ENCODE measurements at regions not wholly inside any gene's neighbourhood (a gene's known extent, or its start where the extent isn't known, plus 50 kb on each side); places are given as distances from the start of the nearest gene placed in this dataset.
"Not testable (repeated sequence)": the region's sequence is repeated elsewhere in the genome, so short reads cannot be mapped to it uniquely, and the experiment has no call there.

DNA sequence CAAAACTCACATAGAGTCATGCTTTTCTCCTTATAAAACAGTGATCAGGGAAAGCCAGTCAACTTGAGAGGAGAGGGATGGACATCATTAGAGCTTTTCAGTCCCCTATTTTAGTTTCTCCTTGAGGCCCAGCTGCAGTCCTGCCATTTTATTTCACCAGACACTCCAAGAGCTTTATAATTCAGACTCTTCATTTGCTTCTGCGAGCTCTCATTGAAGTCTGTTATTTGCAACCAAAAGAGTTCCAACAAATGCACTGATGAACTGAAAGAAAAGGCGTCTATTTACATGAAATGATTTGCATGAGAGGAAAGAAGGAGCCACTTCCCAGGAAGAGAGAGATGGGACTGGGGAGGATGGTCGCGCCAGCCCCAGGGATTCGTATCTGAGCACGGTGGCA, 86.8 kb downstream of the NDUFA12 start:
- in situ Hi-C loops (cut with MboI; ENCODE audit: low sequenced_read_pairs): no loop called here

DNA sequence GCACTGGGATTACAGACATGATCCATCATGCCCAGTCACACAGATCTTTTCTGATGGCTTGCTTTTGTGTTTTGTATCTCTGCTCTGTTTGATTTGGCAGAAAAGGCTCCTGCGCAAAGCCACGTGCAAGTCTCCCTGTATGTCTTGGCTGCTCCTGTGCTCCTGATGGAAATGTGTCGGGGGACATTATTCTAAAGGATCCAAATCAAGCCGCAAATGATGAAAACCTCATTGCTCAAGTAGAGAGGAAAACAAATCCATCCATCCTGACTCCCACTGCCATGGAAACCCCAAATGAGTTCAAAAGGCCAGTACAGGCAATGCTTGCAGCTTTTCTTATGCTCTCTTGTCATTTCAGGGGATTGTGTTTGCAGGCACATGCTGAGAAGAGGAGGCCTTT, 93.8 kb downstream of the NDUFA12 start:
- in situ Hi-C loops (cut with MboI; ENCODE audit: low sequenced_read_pairs): no loop called here

DNA sequence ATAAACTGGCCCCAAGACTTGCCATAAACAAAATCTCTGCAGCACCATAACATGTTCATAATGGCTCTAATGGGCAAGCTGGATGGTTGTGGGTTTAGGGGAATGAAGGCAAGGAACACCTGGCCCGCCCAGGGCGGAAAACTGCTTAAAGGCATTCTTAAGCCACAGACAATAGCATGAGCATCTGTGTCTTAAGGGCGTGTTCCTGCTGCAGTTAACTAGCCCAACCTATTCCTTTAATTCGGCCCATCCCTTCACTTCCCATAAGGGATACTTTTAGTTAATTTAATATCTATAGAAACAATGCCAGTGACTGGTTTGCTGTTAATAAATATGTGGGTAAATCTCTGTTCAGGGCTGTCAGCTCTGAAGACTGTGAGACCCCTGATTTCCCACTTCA, 97.7 kb downstream of the NDUFA12 start:
- in situ Hi-C loops (cut with MboI; ENCODE audit: low sequenced_read_pairs): not testable (repeated sequence)

DNA sequence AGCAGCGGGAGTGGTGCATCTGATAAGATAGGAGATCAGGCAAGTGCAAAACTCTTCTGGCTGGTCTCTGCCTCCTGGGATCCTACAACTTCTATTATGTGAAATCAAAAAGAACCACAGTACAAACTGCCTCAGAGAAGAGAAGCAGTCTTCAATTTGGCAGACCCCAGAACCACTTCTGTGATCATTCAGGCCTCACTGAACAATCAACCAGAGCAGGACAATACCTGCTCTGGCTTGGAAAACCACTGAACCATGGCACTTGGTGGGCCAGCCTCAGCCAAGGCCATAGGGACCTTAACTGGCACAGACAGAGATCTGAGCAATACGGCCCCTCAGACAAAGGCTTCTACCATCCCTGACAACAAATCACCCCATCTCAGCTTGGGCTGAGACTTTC, 103.0 kb downstream of the NDUFA12 start:
- in situ Hi-C loops (cut with MboI; ENCODE audit: low sequenced_read_pairs): no loop called here

DNA sequence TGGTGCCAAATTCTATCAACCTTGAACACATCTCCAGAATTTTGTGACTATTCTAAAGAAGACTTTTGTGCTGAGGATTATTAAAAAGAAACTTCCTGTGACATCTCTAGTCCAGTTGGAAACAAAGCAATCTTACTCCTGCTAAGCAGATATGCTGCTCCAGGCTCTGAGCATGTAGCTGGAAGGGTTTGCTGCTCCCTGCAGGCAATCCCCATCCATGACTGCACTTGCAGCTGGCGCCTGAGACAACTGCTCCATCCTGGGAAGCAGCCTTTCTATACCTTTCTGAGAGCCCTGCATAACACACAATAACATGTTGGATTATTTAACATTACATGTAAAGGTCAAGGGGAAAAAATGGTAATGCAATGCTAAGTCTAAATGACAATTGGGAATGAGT, 105.1 kb downstream of the NDUFA12 start:
- in situ Hi-C loops (cut with MboI; ENCODE audit: low sequenced_read_pairs): no loop called here

DNA sequence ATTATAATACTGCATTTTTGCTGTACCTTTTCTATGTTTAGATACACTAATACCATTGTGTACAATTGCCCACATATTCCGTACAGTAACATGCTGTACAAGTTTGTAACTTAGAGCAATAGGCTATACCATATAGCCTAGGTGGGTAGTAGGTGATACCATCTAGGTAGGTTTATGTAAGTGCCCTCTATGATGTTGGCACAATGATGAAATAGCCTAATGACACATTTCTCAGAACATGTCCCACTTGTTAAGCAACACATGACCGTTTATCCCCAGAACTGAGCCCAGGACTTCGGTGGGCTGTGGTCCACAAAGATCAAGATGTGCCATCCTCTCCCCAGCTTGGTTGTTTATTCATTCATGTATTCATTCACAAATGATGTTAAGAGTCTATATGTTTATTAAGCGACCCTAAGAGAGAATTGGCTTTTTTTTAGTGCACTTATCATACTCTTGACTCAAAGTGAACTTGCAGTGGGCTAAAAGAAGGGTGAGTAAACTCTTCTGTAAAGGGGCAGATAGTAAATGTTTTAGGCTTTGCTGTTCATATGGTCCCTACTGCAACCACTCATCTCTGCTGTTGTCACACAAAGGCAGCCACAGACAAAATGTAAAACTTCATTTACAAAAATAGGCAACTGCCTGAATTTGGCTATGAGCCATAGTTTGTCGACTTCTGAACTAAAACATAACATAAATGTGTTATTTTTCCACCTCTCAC, 110.8 kb downstream of the NDUFA12 start:
- in situ Hi-C loops (cut with MboI; ENCODE audit: low sequenced_read_pairs): no loop called here

DNA sequence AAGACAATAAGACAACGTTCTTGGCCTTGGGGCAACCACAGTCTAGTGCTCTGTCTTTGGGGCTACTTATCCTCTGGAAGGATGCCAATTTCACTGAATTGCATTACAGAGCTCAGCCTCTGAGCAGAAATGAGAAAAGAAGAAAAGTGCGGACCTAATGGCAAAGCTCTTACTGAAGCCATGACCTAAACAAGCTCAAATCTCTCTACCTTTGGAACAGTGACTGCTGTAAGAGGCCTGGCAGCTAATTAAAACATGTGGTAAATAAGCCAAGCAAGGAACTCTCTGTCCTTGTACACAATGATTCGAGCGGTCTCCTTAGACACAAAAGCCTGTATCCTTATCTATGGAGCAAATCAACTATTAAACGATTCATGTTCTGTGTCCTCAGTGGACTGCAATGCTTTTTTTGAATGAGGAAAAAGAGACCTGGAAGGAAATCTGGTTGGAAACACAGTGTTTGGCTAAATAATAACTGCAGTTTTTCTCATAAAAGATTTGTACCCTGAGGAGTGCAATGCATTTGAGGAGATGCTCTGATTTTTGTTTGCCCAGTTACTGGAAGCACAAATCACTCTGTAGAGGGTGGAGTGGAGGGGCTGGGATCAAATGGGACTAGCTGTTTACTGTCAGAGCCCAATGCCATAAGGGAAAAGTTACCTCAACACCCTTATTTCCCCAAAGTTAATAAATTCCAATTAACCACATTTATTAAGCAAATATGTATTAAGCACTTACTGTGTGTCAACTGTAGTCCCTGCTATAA, 113.9 kb downstream of the NDUFA12 start:
- in situ Hi-C loops (cut with MboI; ENCODE audit: low sequenced_read_pairs): no loop called here

DNA sequence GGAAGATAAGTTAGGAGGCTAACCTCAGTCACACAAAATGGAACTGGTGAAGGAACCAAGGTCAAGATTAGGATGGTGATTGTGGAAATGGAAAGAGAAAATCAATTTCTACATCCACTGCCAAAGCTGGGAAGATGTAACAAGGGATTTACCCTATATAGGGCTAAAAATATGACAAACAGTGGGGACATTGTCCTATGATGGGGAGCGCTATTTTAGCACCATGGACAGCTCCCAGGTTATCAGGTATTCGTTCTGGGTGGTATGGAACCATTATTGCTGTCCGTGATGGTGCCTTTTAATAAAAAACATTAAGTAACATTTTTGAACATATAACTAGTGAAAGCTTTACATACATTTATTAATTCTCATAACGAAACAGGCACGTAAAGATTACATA, 124.0 kb downstream of the NDUFA12 start:
- in situ Hi-C loops (cut with MboI; ENCODE audit: low sequenced_read_pairs): no loop called here

DNA sequence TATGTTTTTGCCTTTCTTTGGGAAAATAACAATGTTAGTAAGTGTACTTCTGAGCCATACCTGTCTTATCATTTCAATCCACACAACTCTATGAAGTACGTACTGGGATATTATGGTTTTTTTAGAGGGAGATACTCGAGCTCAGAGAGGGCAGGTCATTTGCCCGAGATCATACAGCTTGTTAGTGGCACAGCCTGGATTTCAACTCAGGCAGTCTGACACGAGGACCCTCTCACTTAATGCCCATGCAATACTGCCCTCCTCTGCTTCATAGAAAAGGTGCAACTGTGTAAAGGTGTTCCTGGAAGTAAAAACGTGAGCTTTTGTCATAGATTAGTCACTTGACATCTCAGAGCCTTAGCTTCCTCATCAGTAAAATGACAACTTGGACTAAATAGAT, 128.0 kb downstream of the NDUFA12 start:
- in situ Hi-C loops (cut with MboI; ENCODE audit: low sequenced_read_pairs): no loop called here

DNA sequence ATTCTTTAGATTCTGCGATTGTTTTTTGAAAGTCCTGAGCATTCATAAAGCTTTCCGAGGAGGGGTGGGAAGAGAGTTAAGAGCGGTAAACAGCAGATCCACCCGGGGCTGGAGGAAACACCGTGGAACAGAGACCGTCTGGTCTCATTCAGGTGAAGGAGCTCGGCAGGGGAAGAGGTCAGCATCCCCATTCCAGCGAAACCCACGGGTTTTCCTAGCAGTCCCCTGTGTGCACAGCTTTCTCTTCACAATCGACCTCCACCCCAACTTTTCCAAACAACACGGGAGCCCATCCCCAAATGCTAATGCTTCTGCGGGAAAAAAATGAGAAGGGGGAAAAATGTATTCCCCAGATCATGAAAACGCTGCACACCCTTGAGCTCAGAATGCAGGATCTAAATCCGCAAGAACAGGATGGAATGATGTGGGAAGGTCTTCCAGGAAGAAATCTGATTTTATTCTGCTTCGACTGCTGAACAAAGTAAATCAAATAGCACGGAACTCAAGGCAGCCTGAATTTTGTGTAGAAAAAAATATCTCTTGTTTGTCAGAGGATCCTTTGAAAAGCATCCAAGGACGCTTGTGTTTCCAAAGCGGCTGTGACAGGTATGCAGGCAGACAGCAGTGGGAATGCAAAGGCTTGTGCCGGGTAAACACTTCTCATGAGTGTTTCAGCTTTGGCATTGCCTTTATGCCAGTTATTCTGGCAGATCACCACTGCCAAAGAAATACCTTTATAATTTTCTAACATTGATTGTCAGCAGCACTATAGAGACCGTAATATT, 128.8 kb downstream of the NDUFA12 start:
- in situ Hi-C loops (cut with MboI; ENCODE audit: low sequenced_read_pairs): no loop called here

DNA sequence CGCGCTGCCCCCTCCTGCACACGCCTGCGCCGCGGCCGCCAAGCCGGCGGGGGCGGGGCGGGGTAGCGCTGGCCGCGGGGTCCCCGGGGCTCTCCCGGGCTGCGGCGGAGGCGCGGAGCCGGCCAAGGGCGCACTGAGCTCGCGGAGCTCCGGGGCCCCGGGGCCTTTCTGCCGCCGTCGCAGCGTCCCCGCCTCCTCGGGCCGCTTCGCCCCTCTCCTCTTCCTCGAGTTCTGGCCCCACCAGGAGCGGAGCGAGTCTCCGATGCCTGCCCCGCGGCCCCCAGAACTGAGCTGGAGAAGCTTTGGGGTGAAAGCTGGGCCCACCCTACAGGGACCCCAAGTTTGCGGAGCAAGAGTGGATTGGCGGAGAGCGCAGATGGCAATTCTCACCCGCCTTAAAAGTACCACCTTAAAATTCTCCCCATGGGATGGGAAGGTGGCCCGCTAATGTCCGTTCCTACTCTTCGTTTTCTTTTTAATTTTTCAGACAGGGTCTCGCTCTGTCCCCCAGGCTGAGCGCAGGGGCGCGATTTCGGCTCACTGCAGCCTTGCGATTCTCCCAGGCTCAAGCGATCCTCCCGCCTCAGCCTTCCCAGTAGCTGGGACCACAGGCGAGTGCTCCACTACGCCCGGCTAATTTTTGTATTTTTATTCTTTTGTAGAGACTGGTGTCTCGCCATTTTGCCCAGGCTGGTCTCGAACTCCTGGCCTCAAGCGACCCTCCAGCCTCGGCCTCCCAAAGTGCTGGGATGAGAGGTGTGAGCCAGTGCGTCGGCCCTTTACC, 129.6 kb downstream of the NDUFA12 start:
- in situ Hi-C loops (cut with MboI; ENCODE audit: low sequenced_read_pairs): no loop called here

DNA sequence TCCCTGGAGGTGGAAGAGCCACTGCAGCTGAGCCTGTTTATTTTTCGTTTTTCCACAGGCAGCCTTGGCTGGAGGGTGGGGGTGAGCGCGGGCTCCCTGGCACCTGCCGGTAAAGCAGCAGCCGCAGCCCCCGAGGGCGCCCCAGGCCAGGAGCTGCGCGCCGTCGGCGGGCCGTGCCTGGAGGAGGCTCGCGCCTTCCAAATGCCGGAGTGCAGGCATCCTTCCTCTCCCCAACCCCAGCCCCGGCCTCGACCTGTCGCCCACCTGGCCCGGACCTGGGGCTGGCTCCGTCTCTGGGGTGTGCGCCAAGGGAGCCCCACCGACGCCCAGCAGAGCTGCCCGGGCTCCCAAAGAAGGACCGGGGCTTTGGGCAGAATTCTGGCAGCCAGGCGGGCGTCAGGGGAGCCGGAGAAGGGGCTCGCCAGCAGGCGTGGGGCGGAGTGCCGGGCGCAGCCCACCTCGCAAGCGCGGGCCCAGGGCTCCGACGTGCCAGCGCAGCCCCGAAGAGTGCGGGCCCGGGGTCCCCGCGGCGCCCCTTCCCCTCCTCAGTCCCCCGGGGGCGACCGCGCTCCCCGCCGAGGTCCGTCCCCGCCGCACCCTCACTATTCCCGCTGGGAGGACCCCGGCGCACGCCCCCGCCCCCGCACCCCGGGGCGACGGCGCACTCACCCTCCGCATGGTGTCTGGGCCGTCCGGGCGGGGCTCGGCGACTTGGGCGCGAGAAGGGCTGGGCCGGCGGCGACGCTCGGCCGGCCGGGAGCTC, 130.3 kb downstream of the NDUFA12 start:
- in situ Hi-C loops (cut with MboI; ENCODE audit: low sequenced_read_pairs): no loop called here

DNA sequence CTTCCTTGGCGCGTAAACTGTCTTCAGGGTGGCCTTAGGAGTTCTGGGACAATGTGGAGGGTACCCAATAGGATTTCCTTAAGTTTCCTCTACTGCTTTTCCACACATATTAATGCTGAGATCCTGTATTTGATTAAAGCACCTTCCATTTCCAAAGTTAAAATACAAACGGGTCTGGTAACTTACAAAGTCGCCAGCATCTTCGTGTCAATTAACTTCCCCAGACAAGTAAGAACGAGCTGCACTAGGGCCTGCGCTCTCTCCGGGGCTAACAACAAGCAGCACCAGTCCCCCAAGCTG, 130.9 kb downstream of the NDUFA12 start:
- in situ Hi-C loops (cut with MboI; ENCODE audit: low sequenced_read_pairs): no loop called here

DNA sequence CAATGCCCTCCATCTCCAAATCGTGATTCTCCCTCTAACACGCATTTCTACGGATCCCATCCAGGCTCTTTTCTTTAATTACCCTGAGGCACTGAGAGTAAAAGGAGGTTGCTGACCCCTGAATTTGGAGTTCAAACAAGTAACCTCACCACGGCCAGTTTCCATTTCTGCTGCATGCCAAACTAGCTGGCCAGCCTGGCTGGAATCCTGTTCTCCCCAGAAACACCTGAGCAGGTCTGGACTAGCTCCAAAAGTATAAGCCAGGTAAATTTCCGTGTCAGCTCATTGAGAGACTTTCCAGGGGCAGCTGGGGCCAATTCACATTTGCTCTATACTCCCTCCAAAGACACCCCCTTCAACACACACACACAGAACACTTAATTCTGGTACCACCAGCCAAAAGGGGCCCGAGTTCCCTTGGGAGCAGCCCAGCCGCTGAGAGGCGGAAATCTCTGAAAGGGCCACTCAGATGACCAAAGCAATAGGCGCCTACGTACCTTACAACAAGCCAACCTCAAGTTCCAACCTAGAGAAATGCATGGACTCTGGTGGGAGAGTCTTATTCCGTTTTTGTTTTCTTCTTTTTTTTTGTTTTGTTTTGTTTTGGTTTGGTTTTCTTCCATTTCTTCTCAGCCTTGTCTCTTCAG, 131.4 kb downstream of the NDUFA12 start:
- in situ Hi-C loops (cut with MboI; ENCODE audit: low sequenced_read_pairs): no loop called here

DNA sequence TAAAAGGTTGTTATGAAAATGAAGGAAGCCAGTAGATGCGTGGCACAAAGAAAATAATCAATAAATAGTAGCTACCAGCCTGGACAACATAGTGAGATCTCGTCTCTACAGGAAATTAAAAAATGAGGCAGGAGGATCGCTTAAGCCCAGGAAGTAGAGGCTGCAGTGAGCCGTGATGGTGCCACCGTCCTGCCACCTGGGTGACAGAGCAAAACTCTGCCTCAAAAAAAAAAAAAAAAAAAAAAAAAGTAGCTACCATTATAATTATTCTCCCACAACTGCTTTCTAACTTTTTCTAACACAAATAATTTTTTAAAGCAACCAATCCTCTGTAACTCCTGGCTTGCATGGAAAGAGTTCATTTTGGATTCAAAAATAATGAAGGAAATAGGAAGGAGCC, 133.0 kb downstream of the NDUFA12 start:
- in situ Hi-C loops (cut with MboI; ENCODE audit: low sequenced_read_pairs): no loop called here

DNA sequence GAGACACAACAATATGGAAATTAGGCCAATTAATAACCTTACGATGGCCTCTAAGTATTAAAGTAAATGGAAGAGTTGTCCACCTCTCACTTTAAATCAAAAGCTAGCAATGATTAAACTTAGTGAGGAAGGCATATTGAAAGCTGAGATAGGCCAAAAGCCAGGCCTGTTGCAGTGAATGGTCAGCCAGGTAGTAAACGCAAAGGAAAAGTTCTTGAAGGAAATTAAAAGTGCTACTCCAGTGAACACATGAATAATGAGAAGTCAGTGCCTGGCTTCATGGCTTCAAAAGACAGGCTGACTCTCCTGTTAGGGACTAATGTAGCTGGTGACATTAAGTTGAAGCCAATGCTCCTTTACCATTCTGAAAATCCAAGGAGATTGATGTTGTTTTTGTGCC, 135.3 kb downstream of the NDUFA12 start:
- in situ Hi-C loops (cut with MboI; ENCODE audit: low sequenced_read_pairs): no loop called here

DNA sequence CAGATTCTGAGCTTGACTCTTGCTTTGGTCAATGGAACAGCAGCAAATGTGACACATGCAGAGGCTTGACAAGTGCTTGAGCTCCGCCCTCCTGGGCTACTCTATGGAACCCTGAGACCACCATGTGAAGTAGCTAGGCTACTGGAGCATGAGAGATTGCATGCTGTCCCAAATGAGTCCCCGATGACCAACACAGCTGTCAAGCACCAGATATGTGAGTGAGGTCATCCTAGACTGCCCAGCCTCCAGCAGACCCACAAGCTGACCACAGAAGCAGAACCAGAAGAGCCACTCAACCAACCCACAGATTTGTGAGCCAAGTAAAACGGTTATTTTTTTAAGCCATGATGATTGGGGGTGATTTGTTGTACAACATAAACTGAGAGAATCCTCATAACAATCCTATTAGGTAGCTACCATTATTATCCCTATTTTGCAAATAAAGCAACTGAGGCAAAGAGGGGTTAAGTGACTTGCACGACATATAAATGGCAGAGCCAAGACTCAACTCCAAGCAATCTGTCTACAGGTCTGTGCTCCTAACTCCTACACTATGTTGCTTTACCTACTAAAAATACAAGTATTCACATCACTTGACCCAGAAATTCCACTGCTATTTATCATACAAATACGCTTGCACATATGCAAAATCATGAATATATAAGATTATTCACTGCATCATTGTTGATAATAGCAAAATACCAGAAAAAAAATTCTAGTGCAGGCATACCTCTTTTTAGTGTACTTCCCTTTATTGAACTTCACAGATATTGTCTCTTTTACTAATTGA, 136.2 kb downstream of the NDUFA12 start:
- in situ Hi-C loops (cut with MboI; ENCODE audit: low sequenced_read_pairs): no loop called here

DNA sequence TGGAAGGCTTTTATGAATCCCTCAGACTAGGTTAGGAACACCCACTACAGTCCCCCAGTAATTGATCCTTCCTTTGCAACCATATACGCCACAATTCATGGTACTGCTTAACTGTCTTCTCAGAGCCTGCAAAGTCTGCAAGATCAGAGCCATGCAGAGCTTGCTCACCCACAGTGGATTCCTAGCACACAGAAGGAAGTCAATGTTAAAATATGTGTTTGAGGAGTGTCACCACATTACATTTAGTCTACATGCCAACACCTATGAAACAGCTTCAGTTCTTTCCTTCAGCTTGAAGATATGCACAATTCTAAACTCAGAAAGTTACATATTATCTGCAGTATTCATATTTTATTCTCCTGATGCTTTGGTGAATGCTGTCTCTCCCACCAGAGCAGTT, 138.5 kb downstream of the NDUFA12 start:
- in situ Hi-C loops (cut with MboI; ENCODE audit: low sequenced_read_pairs): no loop called here

DNA sequence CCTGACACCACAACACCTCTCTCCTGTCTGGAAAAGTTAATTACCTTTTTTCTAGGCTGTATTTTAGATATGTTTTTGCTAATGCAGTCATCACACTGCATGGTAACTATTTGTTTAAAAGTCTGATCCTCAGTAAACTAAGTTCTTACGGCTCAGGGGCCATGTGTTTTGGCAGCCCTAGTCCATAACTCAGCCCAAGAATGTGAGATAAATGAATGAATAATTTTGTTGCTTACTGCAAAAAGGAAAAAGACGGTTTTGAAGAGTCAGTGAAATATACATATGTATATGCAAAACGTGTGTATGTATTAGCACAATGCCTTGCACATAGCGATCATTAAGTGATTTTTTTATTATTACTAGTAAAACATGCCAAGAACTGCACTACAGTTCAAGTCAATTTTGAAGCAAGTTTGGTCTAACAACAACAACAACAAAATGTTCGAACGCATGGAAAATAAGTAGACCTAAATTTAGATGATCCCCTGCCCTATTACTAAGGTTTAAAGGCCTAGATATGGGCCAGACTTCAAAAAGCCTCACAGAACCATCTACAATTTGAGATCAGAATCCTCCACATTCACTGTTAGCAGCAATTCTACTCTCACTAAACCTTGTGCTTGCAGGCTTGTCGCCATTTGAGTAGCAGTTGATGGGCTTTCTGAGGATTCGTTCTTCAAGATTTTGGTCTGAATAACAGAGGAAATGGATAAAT, 140.0 kb downstream of the NDUFA12 start:
- in situ Hi-C loops (cut with MboI; ENCODE audit: low sequenced_read_pairs): no loop called here
